ENCODE measurements at regions not wholly inside any gene's neighbourhood (a gene's known extent, or its start where the extent isn't known, plus 50 kb on each side); places are given as distances from the start of the nearest gene placed in this dataset.

GRCh38 chr9:16230731-16231130 is 639.7 kb downstream of the BNC2 start:
- no peak for TF ChIP-seq CTCF (IDR thresholded peaks at IDR 0.05)
- TF ChIP-seq POLR2A (IDR thresholded peaks at IDR 0.05), result no peak
- no peak overlapping the region for H3K27ac ChIP-seq
- H3K27me3 ChIP-seq, result no peaks in the 10 kb centered on the region
- no peaks in the 10 kb centered on the region for H3K36me3 ChIP-seq
- no peaks in the 10 kb centered on the region for H3K4me1 ChIP-seq
- intact Hi-C loops (cut with DNase I), result no loop called here
- H3K9me3 ChIP-seq, result peaks cover 0 to 10% (median 0%) of the 10 kb centered on the region in 3 donors
- no peak for DNase-seq
- no peak overlapping the region for H3K4me3 ChIP-seq
- 83 to 98% methylated on average over 7 to 10 of the region's 10 CpGs for WGBS, 2 donors

- Histone ChIP-seq H3K9me3 (peaks cover 0 to 10% (median 0%) of the 10 kb centered on the region in 3 donors), H3K4me1 (peaks cover 0 to 4% (median 0%) of the 10 kb centered on the region in 3 donors), H3K27ac (peak overlapping the region in 1 of 4 donors; percentile 26), H3K4me3 (no peak overlapping the region), H3K27me3 (no peaks in the 10 kb centered on the region), H3K36me3 (no peaks in the 10 kb centered on the region)
- WGBS, 2 donors, result 64 to 78% methylated on average over 8 of the region's 8 CpGs
- intact Hi-C loops (cut with DNase I), result no loop called here
- no peak for DNase-seq
- TF ChIP-seq CTCF (IDR thresholded peaks at IDR 0.05), result no peak
- TF ChIP-seq POLR2A (IDR thresholded peaks at IDR 0.05), result no peak
Measured at GRCh38 chr9:16236311-16236710, 634.2 kb downstream of the BNC2 start.

GRCh38 chr9:16236882-16237281 is 633.6 kb downstream of the BNC2 start:
- no peaks in the 10 kb centered on the region for H3K36me3 ChIP-seq
- TF ChIP-seq POLR2A (IDR thresholded peaks at IDR 0.05) (no peak), CTCF (IDR thresholded peaks at IDR 0.05) (no peak)
- H3K9me3 ChIP-seq, result peaks cover 0 to 10% (median 0%) of the 10 kb centered on the region in 3 donors
- H3K4me3 ChIP-seq, result no peak overlapping the region
- intact Hi-C loops (cut with DNase I), result no loop called here
- 68 to 87% methylated on average over 7 of the region's 7 CpGs for WGBS, 2 donors
- DNase-seq, result no peak
- H3K27me3 ChIP-seq, result no peaks in the 10 kb centered on the region
- peak overlapping the region in 2 of 4 donors; percentile 30 to 58 for H3K27ac ChIP-seq
- peaks cover 0 to 4% (median 0%) of the 10 kb centered on the region in 3 donors for H3K4me1 ChIP-seq

GRCh38 chr9:16238623-16239138 is 631.8 kb downstream of the BNC2 start:
- WGBS, 2 donors, result 82 to 83% methylated on average over 5 of the region's 5 CpGs
- peaks cover 0 to 4% (median 0%) of the 10 kb centered on the region in 3 donors for H3K4me1 ChIP-seq
- no peak overlapping the region for H3K4me3 ChIP-seq
- intact Hi-C loops (cut with DNase I), result no loop called here
- H3K36me3 ChIP-seq, result no peaks in the 10 kb centered on the region
- no peak for DNase-seq
- TF ChIP-seq POLR2A (IDR thresholded peaks at IDR 0.05), result no peak
- TF ChIP-seq CTCF (IDR thresholded peaks at IDR 0.05), result no peak
- H3K27ac ChIP-seq, result no peak overlapping the region
- H3K9me3 ChIP-seq, result peaks cover 0 to 10% (median 0%) of the 10 kb centered on the region in 3 donors
- no peaks in the 10 kb centered on the region for H3K27me3 ChIP-seq

- Histone ChIP-seq H3K27me3 (no peaks in the 10 kb centered on the region), H3K36me3 (no peaks in the 10 kb centered on the region), H3K27ac (no peak overlapping the region), H3K4me1 (no peaks in the 10 kb centered on the region), H3K9me3 (no peaks in the 10 kb centered on the region), H3K4me3 (no peak overlapping the region)
- 89 to 93% methylated on average over 3 of the region's 3 CpGs for WGBS, 2 donors
- no peak for DNase-seq
- intact Hi-C loops (cut with DNase I), result no loop called here
- TF ChIP-seq CTCF (IDR thresholded peaks at IDR 0.05) (no peak), POLR2A (IDR thresholded peaks at IDR 0.05) (no peak)
Measured at GRCh38 chr9:16241231-16241630, 629.2 kb downstream of the BNC2 start.

Data from esophagus squamous epithelium (tissue), 5 donors.